WTC11 (cell line): ENCODE measurements at regions not wholly inside any gene's neighbourhood (a gene's known extent, or its start where the extent isn't known, plus 50 kb on each side); places are given as distances from the start of the nearest gene placed in this dataset.

Experiments
- ELF4 ChIP-seq: sonication (generic); formaldehyde crosslinking; IDR thresholded peaks from 2 replicates; pipeline ENCODE4 v1.8.1; 2022; ENCODE audit warnings: low read depth, mild to moderate bottlenecking, moderate library complexity, missing genetic modification reagents
- NR2C2 ChIP-seq: sonication (generic); formaldehyde crosslinking; IDR thresholded peaks from 2 replicates; pipeline ENCODE4 v1.8.0; 2022; ENCODE audit warnings: mild to moderate bottlenecking, missing genetic modification reagents
- RELA ChIP-seq: sonication (generic); formaldehyde crosslinking; IDR thresholded peaks from 2 replicates; pipeline ENCODE4 v1.8.1; 2022; ENCODE audit warnings: missing genetic modification reagents, mild to moderate bottlenecking, borderline replicate concordance
- TEAD4 ChIP-seq: sonication (generic); formaldehyde crosslinking; IDR thresholded peaks from 2 replicates; pipeline ENCODE4 v1.8.0; 2022; ENCODE audit warnings: mild to moderate bottlenecking, missing genetic modification reagents
- ZNF138 ChIP-seq: sonication (generic); formaldehyde crosslinking; conservative IDR thresholded peaks from 2 replicates; pipeline ENCODE4 v1.8.1; 2022; ENCODE audit warnings: mild to moderate bottlenecking, moderate library complexity, missing genetic modification reagents
- TF ChIP-seq, protein P1 (sequence below): fragments of 200-600 bp; IDR thresholded peaks from 2 replicates; pipeline ENCODE4 v1.8.0; 2022; ENCODE audit warnings: antibody characterized with exemption
- TF ChIP-seq, protein P2 (sequence below): sonication (generic); formaldehyde crosslinking; IDR thresholded peaks from 2 replicates; pipeline ENCODE4 v1.8.1; 2022; ENCODE audit warnings: low read depth, mild to moderate bottlenecking, moderate library complexity, missing genetic modification reagents, borderline replicate concordance
- TF ChIP-seq, protein P3 (sequence below): sonication (generic); formaldehyde crosslinking; IDR thresholded peaks from 2 replicates; pipeline ENCODE4 v1.8.1; 2022; ENCODE audit warnings: missing genetic modification reagents, borderline replicate concordance
- TF ChIP-seq, protein P4 (sequence below): sonication (generic); formaldehyde crosslinking; IDR thresholded peaks from 2 replicates; pipeline ENCODE4 v1.8.1; 2023; ENCODE audit warnings: mild to moderate bottlenecking, missing genetic modification reagents, borderline replicate concordance

DNA sequence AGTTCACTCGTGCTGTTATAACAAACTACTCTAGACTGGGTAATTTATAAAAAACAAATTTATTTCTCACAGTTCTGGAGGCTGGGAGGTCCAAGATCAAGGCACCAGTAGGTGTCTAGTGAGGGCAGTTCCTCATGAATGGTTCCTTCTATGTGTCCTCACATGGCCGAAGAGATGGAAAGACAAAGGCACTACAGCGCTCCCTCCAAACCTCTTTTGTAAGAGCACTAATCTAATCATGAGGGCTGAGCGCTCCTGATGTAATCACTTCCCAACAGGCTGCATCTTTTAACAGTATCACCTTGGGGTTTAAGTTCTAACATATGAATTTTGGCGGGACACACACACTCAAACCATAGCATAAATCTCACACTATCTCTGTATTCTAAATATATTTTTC, 54.0 kb upstream of the KANK4 start:
- TF ChIP-seq, protein P1, sequence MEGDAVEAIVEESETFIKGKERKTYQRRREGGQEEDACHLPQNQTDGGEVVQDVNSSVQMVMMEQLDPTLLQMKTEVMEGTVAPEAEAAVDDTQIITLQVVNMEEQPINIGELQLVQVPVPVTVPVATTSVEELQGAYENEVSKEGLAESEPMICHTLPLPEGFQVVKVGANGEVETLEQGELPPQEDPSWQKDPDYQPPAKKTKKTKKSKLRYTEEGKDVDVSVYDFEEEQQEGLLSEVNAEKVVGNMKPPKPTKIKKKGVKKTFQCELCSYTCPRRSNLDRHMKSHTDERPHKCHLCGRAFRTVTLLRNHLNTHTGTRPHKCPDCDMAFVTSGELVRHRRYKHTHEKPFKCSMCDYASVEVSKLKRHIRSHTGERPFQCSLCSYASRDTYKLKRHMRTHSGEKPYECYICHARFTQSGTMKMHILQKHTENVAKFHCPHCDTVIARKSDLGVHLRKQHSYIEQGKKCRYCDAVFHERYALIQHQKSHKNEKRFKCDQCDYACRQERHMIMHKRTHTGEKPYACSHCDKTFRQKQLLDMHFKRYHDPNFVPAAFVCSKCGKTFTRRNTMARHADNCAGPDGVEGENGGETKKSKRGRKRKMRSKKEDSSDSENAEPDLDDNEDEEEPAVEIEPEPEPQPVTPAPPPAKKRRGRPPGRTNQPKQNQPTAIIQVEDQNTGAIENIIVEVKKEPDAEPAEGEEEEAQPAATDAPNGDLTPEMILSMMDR = no peak
- TF ChIP-seq, protein P2, sequence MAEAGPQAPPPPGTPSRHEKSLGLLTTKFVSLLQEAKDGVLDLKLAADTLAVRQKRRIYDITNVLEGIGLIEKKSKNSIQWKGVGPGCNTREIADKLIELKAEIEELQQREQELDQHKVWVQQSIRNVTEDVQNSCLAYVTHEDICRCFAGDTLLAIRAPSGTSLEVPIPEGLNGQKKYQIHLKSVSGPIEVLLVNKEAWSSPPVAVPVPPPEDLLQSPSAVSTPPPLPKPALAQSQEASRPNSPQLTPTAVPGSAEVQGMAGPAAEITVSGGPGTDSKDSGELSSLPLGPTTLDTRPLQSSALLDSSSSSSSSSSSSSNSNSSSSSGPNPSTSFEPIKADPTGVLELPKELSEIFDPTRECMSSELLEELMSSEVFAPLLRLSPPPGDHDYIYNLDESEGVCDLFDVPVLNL (CRISPR knock-in tag) = no peak
- no peak for TF ChIP-seq ELF4 (CRISPR knock-in tag)
- TF ChIP-seq, protein P3, sequence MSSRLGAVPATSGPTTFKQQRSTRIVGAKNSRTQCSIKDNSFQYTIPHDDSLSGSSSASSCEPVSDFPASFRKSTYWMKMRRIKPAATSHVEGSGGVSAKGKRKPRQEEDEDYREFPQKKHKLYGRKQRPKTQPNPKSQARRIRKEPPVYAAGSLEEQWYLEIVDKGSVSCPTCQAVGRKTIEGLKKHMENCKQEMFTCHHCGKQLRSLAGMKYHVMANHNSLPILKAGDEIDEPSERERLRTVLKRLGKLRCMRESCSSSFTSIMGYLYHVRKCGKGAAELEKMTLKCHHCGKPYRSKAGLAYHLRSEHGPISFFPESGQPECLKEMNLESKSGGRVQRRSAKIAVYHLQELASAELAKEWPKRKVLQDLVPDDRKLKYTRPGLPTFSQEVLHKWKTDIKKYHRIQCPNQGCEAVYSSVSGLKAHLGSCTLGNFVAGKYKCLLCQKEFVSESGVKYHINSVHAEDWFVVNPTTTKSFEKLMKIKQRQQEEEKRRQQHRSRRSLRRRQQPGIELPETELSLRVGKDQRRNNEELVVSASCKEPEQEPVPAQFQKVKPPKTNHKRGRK = no peak
- TF ChIP-seq TEAD4 (CRISPR knock-in tag) = no peak
- TF ChIP-seq, protein P4, sequence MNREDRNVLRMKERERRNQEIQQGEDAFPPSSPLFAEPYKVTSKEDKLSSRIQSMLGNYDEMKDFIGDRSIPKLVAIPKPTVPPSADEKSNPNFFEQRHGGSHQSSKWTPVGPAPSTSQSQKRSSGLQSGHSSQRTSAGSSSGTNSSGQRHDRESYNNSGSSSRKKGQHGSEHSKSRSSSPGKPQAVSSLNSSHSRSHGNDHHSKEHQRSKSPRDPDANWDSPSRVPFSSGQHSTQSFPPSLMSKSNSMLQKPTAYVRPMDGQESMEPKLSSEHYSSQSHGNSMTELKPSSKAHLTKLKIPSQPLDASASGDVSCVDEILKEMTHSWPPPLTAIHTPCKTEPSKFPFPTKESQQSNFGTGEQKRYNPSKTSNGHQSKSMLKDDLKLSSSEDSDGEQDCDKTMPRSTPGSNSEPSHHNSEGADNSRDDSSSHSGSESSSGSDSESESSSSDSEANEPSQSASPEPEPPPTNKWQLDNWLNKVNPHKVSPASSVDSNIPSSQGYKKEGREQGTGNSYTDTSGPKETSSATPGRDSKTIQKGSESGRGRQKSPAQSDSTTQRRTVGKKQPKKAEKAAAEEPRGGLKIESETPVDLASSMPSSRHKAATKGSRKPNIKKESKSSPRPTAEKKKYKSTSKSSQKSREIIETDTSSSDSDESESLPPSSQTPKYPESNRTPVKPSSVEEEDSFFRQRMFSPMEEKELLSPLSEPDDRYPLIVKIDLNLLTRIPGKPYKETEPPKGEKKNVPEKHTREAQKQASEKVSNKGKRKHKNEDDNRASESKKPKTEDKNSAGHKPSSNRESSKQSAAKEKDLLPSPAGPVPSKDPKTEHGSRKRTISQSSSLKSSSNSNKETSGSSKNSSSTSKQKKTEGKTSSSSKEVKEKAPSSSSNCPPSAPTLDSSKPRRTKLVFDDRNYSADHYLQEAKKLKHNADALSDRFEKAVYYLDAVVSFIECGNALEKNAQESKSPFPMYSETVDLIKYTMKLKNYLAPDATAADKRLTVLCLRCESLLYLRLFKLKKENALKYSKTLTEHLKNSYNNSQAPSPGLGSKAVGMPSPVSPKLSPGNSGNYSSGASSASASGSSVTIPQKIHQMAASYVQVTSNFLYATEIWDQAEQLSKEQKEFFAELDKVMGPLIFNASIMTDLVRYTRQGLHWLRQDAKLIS (CRISPR knock-in tag) = no peak
- TF ChIP-seq RELA (CRISPR knock-in tag) = no peak
- TF ChIP-seq NR2C2 (CRISPR knock-in tag) = no peak
- no peak for TF ChIP-seq ZNF138 (CRISPR knock-in tag)
